ENCODE measurements at regions not wholly inside any gene's neighbourhood (a gene's known extent, or its start where the extent isn't known, plus 50 kb on each side); places are given as distances from the start of the nearest gene placed in this dataset.

DNA sequence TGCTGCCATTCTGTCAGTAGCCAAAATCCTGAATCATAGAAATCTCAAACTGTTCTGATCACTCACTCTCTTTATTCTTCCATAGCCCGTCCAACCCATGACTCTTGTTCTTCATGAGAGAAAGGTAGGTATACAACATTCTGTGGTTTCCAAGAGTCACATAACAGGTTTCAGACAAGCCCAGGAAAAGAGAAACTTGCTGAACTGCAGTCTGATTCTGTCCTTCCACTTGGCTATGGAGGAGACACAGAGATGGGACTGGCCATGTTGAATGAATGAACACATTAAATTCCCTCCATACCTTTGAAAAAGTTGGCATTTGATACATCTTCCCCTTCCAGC is 880.2 kb upstream of the CELF4 start:
- no peak for TF ChIP-seq POLR2AphosphoS5 (IDR thresholded peaks at IDR 0.05)
- TF ChIP-seq, protein P1, sequence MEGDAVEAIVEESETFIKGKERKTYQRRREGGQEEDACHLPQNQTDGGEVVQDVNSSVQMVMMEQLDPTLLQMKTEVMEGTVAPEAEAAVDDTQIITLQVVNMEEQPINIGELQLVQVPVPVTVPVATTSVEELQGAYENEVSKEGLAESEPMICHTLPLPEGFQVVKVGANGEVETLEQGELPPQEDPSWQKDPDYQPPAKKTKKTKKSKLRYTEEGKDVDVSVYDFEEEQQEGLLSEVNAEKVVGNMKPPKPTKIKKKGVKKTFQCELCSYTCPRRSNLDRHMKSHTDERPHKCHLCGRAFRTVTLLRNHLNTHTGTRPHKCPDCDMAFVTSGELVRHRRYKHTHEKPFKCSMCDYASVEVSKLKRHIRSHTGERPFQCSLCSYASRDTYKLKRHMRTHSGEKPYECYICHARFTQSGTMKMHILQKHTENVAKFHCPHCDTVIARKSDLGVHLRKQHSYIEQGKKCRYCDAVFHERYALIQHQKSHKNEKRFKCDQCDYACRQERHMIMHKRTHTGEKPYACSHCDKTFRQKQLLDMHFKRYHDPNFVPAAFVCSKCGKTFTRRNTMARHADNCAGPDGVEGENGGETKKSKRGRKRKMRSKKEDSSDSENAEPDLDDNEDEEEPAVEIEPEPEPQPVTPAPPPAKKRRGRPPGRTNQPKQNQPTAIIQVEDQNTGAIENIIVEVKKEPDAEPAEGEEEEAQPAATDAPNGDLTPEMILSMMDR (IDR thresholded peaks at IDR 0.05 in 8 of 11, conservative IDR thresholded peaks at IDR 0.05 in 3 of 11) = no peak
